Activated CD4-positive, alpha-beta T cell treated with anti-CD3 and anti-CD28 coated beads for 36 hours (primary cell): ENCODE measurements at regions not wholly inside any gene's neighbourhood (a gene's known extent, or its start where the extent isn't known, plus 50 kb on each side); places are given as distances from the start of the nearest gene placed in this dataset.

Experiments used
- ATAC-seq: fragments of 200-7000 bp; cut with Tn5 transposase; one replicate; pipeline ENCODE4 v1.10.0; 2021; ENCODE audit warnings: mild to moderate bottlenecking, moderate library complexity
- CTCF ChIA-PET: fragments of 350-600 bp; sonication (Branson Sonifier 250); formaldehyde crosslinking; loops from one replicate; lab custom pipeline; 2021; ENCODE audit warnings: antibody characterized with exemption; lab: Charles Lee
- POLR2A ChIA-PET: fragments of 350-600 bp; sonication (Branson Sonifier 250); formaldehyde crosslinking; loops from one replicate; lab custom pipeline; 2021; ENCODE audit warnings: antibody characterized with exemption, inconsistent platforms; lab: Charles Lee
- DNase-seq: peaks from one replicate; pipeline ENCODE4 v3.0.0-alpha.2; 2020
- H3K27ac Mint-ChIP-seq: one replicate; pipeline ENCODE4 v1.8.0; 2021; ENCODE audit warnings: mixed read lengths
- H3K27me3 Mint-ChIP-seq: one replicate; pipeline ENCODE4 v1.8.0; 2021; ENCODE audit warnings: mixed read lengths
- H3K36me3 Mint-ChIP-seq: one replicate; pipeline ENCODE4 v1.8.0; 2021; ENCODE audit warnings: low read depth, mixed read lengths
- H3K4me1 Mint-ChIP-seq: one replicate; pipeline ENCODE4 v1.8.0; 2021; ENCODE audit warnings: mixed read lengths
- H3K4me3 Mint-ChIP-seq: one replicate; pipeline ENCODE4 v1.8.0; 2021; ENCODE audit warnings: mild to moderate bottlenecking, moderate library complexity, mixed read lengths
- H3K9me3 Mint-ChIP-seq: one replicate; pipeline ENCODE4 v1.8.0; 2021; ENCODE audit warnings: low read depth, mixed read lengths
- intact Hi-C, 2 experiments: fragments of 100-400 bp; cut with DNase I in 1 of 2; cut with micrococcal nuclease in 1 of 2; formaldehyde crosslinking; loops; one replicate each; pipeline versions ENCODE4 v1.14.2 to v1.15.1; 2022 to 2024; cut with DNase I, micrococcal nuclease

GRCh38 chr22:26975865-26976264, 318.5 kb downstream of the MIAT start:
- ChIA-PET CTCF (no interaction called here), POLR2A (no interaction called here)
- no peak for ATAC-seq
- Mint-ChIP-seq H3K27ac (no peak overlapping the region), H3K4me3 (no peak overlapping the region), H3K9me3 (no peaks in the 10 kb centered on the region), H3K36me3 (no peaks in the 10 kb centered on the region), H3K27me3 (peaks cover 4% of the 10 kb centered on the region), H3K4me1 (no peaks in the 10 kb centered on the region)
- DNase-seq = no peak
- intact Hi-C loops = no loop called here

GRCh38 chr22:26977741-26978376, 320.5 kb downstream of the MIAT start:
- H3K4me1 Mint-ChIP-seq = no peaks in the 10 kb centered on the region
- ATAC-seq (no peak), DNase-seq (no peak)
- no peaks in the 10 kb centered on the region for H3K36me3 Mint-ChIP-seq
- no peak overlapping the region for H3K4me3 Mint-ChIP-seq
- no peaks in the 10 kb centered on the region for H3K9me3 Mint-ChIP-seq
- peaks cover 7% of the 10 kb centered on the region for H3K27me3 Mint-ChIP-seq
- no peak overlapping the region for H3K27ac Mint-ChIP-seq
- intact Hi-C loops = no loop called here
- ChIA-PET CTCF (interaction anchor here (0.6 kb wide), 1 partner anchor 1085 kb away, joined by 3 read pairs; no protein-coding TSS in a partner anchor), POLR2A (no interaction called here)

- Mint-ChIP-seq H3K4me1 (no peaks in the 10 kb centered on the region), H3K4me3 (no peak overlapping the region), H3K36me3 (no peaks in the 10 kb centered on the region), H3K9me3 (no peaks in the 10 kb centered on the region), H3K27ac (no peak overlapping the region), H3K27me3 (peaks cover 7% of the 10 kb centered on the region)
- CTCF ChIA-PET = no interaction called here
- ATAC-seq (no peak), DNase-seq (no peak)
- intact Hi-C loops = no loop called here
- POLR2A ChIA-PET = no interaction called here
Observed at GRCh38 chr22:26979294-26979693, 321.9 kb downstream of the MIAT start.

GRCh38 chr22:26981111-26981510, 323.7 kb downstream of the MIAT start:
- H3K9me3 Mint-ChIP-seq = no peaks in the 10 kb centered on the region
- intact Hi-C loops = no loop called here
- ATAC-seq (no peak), DNase-seq (no peak)
- H3K4me1 Mint-ChIP-seq = no peaks in the 10 kb centered on the region
- CTCF ChIA-PET = no interaction called here
- H3K27me3 Mint-ChIP-seq = peaks cover 11% of the 10 kb centered on the region
- H3K27ac Mint-ChIP-seq = no peak overlapping the region
- H3K36me3 Mint-ChIP-seq = no peaks in the 10 kb centered on the region
- H3K4me3 Mint-ChIP-seq = no peak overlapping the region
- POLR2A ChIA-PET = no interaction called here

GRCh38 chr22:26981541-26981940, 324.2 kb downstream of the MIAT start:
- no peak overlapping the region for H3K4me3 Mint-ChIP-seq
- peaks cover 11% of the 10 kb centered on the region for H3K27me3 Mint-ChIP-seq
- H3K4me1 Mint-ChIP-seq = no peaks in the 10 kb centered on the region
- DNase-seq = no peak
- H3K9me3 Mint-ChIP-seq = no peaks in the 10 kb centered on the region
- CTCF ChIA-PET = no interaction called here
- intact Hi-C loops = no loop called here
- no peak for ATAC-seq
- POLR2A ChIA-PET = no interaction called here
- H3K36me3 Mint-ChIP-seq = no peaks in the 10 kb centered on the region
- H3K27ac Mint-ChIP-seq = no peak overlapping the region

- H3K27me3 Mint-ChIP-seq = peaks cover 9% of the 10 kb centered on the region
- intact Hi-C loops = no loop called here
- DNase-seq (no peak), ATAC-seq (no peak)
- CTCF ChIA-PET = no interaction called here
- POLR2A ChIA-PET = no interaction called here
- H3K4me1 Mint-ChIP-seq = no peaks in the 10 kb centered on the region
- no peak overlapping the region for H3K4me3 Mint-ChIP-seq
- no peaks in the 10 kb centered on the region for H3K9me3 Mint-ChIP-seq
- no peaks in the 10 kb centered on the region for H3K36me3 Mint-ChIP-seq
- H3K27ac Mint-ChIP-seq = no peak overlapping the region
Observed at GRCh38 chr22:26983311-26983710, 325.9 kb downstream of the MIAT start.

- peaks cover 9% of the 10 kb centered on the region for H3K27me3 Mint-ChIP-seq
- no peaks in the 10 kb centered on the region for H3K36me3 Mint-ChIP-seq
- H3K9me3 Mint-ChIP-seq = no peaks in the 10 kb centered on the region
- H3K4me1 Mint-ChIP-seq = no peaks in the 10 kb centered on the region
- DNase-seq (no peak), ATAC-seq (no peak)
- H3K27ac Mint-ChIP-seq = no peak overlapping the region
- POLR2A ChIA-PET = no interaction called here
- intact Hi-C loops = no loop called here
- CTCF ChIA-PET = interaction anchor here (1.0 kb wide), 1 partner anchor 32 kb away, joined by 3 read pairs; no protein-coding TSS in a partner anchor
- H3K4me3 Mint-ChIP-seq = no peak overlapping the region
Observed at GRCh38 chr22:26985206-26985605, 327.8 kb downstream of the MIAT start.

- no peak for DNase-seq
- H3K4me1 Mint-ChIP-seq = no peaks in the 10 kb centered on the region
- H3K27ac Mint-ChIP-seq = no peak overlapping the region
- ChIA-PET POLR2A (no interaction called here), CTCF (interaction anchor here (0.5 to 1.0 kb wide), 2 partner anchors 33 to 386 kb away, joined by 3 read pairs; no protein-coding TSS in a partner anchor)
- peaks cover 4% of the 10 kb centered on the region for H3K27me3 Mint-ChIP-seq
- H3K36me3 Mint-ChIP-seq = no peaks in the 10 kb centered on the region
- intact Hi-C loops = no loop called here
- H3K4me3 Mint-ChIP-seq = no peak overlapping the region
- no peak for ATAC-seq
- no peaks in the 10 kb centered on the region for H3K9me3 Mint-ChIP-seq
Observed at GRCh38 chr22:26985931-26986782, 328.8 kb downstream of the MIAT start.

- no peaks in the 10 kb centered on the region for H3K9me3 Mint-ChIP-seq
- H3K4me1 Mint-ChIP-seq = no peaks in the 10 kb centered on the region
- no peak overlapping the region for H3K4me3 Mint-ChIP-seq
- peaks cover 4% of the 10 kb centered on the region for H3K27me3 Mint-ChIP-seq
- ChIA-PET CTCF (no interaction called here), POLR2A (no interaction called here)
- H3K36me3 Mint-ChIP-seq = no peaks in the 10 kb centered on the region
- no peak overlapping the region for H3K27ac Mint-ChIP-seq
- no peak for ATAC-seq
- DNase-seq = no peak
- intact Hi-C loops = no loop called here
Observed at GRCh38 chr22:26986884-26987283, 329.5 kb downstream of the MIAT start.

- Mint-ChIP-seq H3K4me3 (no peak overlapping the region), H3K4me1 (no peaks in the 10 kb centered on the region), H3K27me3 (no peaks in the 10 kb centered on the region), H3K9me3 (no peaks in the 10 kb centered on the region), H3K36me3 (no peaks in the 10 kb centered on the region), H3K27ac (no peak overlapping the region)
- intact Hi-C loops = no loop called here
- ChIA-PET POLR2A (no interaction called here), CTCF (no interaction called here)
- no peak for DNase-seq
- no peak for ATAC-seq
Observed at GRCh38 chr22:26990503-26991189, 333.3 kb downstream of the MIAT start.

GRCh38 chr22:26992556-26992955, 335.2 kb downstream of the MIAT start:
- no peak overlapping the region for H3K27ac Mint-ChIP-seq
- intact Hi-C loops = no loop called here
- no peaks in the 10 kb centered on the region for H3K4me1 Mint-ChIP-seq
- no peak for DNase-seq
- POLR2A ChIA-PET = no interaction called here
- ATAC-seq = no peak
- CTCF ChIA-PET = no interaction called here
- no peak overlapping the region for H3K4me3 Mint-ChIP-seq
- no peaks in the 10 kb centered on the region for H3K27me3 Mint-ChIP-seq
- no peaks in the 10 kb centered on the region for H3K9me3 Mint-ChIP-seq
- no peaks in the 10 kb centered on the region for H3K36me3 Mint-ChIP-seq
